GM12892 (cell line): ENCODE measurements at regions not wholly inside any gene's neighbourhood (a gene's known extent, or its start where the extent isn't known, plus 50 kb on each side); places are given as distances from the start of the nearest gene placed in this dataset.
"Not testable (repeated sequence)": the region's sequence is repeated elsewhere in the genome, so short reads cannot be mapped to it uniquely, and the experiment has no call there.

Experiments
- DNase-seq: peaks from one replicate; pipeline ENCODE4 v3.0.0; 2011; ENCODE audit not compliant: insufficient read length
- FAIRE-seq: peaks from 2 replicates; lab custom pipeline; 2011; peaks lifted over from hg19 to GRCh38; lab: Jason Lieb, UNC
- POLR2A ChIP-seq: IDR thresholded peaks from 2 replicates; pipeline ENCODE4 v1.6.1; 2011; ENCODE audit warnings: low read depth, low read length, control low read depth
- POLR2AphosphoS5 ChIP-seq: IDR thresholded peaks from 2 replicates; pipeline ENCODE4 v1.6.1; 2011; ENCODE audit warnings: low read depth, low read length, control low read depth
- TAF1 ChIP-seq: IDR thresholded peaks from 2 replicates; pipeline ENCODE4 v1.6.1; 2011; ENCODE audit warnings: low read depth, mild to moderate bottlenecking, control low read depth, low read length, borderline replicate concordance

DNA sequence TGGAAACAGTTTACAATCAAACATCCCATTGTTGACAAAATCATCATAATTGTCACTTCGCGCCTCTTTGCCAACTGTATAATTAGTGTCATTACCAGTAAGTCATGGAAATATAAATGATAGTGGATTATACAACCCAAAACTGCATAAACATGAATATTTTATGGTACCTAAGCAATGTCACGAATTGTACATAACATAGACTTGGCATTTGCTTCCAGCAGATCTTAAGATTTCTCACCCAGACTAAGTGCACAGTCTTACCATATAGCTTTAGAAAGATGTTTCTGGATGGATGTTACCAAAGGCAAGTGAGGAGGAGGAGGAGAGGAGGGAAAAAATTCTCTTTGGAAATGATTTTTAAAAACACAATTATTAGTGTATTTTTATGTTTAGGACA lies 113.4 kb upstream of the TAS2R1 start:
- no peak for FAIRE-seq
- no peak for TF ChIP-seq POLR2AphosphoS5
- no peak for TF ChIP-seq TAF1
- TF ChIP-seq POLR2A = no peak

GRCh38 chr5:9742848-9743247 lies 112.7 kb upstream of the TAS2R1 start:
- DNase-seq = no peak
- FAIRE-seq = no peak
- TF ChIP-seq TAF1 = no peak
- TF ChIP-seq POLR2AphosphoS5 = no peak
- no peak for TF ChIP-seq POLR2A

More for the DNA sequence above, 113.4 kb upstream of the TAS2R1 start:
- no peak for DNase-seq

GRCh38 chr5:9739135-9739534 lies 109.0 kb upstream of the TAS2R1 start:
- FAIRE-seq = no peak
- TF ChIP-seq POLR2A (no peak), TAF1 (no peak), POLR2AphosphoS5 (no peak)
- DNase-seq = no peak

DNA sequence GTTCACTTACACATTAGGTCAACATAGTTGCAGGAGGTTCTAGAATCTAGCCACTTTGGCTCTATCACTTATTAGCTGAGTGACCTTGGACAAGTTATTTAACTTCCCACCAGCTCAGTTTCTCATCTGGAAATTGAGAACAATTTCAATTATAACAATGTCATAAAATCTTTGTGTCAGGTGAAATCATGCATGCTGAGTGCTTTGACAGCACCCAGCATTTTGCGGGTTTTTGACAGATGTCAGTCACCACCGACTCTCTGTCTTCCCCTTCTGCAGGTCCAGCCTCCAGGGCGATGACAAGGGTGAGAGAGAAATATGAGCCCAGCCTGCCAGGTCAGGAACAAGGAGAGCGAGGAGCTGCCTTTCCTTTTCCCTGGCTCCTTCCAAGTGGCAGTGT lies 107.1 kb upstream of the TAS2R1 start:
- no peak for FAIRE-seq
- TF ChIP-seq TAF1 (no peak), POLR2A (no peak), POLR2AphosphoS5 (no peak)
- DNase-seq = no peak

DNA sequence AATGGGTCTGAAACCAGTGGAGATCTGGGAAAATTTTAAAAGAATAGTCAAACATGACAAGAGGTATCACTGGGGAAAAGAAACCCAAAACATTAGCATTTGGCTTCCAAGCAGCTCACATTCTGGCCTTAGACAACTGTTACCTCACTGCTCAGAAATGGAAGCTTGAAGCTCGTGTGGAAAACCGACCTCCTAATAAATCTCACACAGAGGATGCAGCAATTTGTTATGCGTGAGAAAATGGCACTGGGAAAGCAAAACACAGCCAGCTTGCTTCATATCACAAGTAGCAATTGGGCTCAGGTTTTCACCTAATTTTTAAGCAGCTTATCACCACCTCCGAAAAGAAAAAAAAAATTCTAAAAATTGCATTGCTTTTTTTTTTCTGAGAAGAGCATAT lies 103.3 kb upstream of the TAS2R1 start:
- FAIRE-seq = no peak
- no peak for DNase-seq
- TF ChIP-seq TAF1 (no peak), POLR2AphosphoS5 (no peak), POLR2A (no peak)

DNA sequence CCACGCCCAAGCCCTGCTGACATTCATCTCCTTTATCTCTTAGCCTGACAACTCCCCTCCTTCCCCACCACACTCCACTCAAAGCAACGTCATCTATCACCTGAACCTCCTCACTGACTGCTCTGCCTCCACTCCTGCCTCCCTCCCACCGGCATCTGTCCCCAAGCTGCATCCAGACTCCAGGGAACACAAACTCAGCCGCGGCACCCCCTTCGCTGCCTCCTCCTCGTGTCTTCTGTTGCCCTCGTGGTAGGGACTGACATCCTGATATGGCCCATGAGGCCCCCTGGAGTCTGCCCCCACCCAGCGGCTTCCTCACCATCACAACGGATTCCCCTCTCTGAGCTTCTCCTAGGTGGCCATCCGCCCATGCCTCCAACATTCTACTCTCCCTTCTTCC lies 101.0 kb upstream of the TAS2R1 start:
- FAIRE-seq (no peak), DNase-seq (no peak)
- TF ChIP-seq POLR2AphosphoS5 (no peak), TAF1 (no peak), POLR2A (no peak)

GRCh38 chr5:9728261-9728660 lies 98.1 kb upstream of the TAS2R1 start:
- FAIRE-seq = no peak
- no peak for TF ChIP-seq TAF1
- no peak for TF ChIP-seq POLR2A
- no peak for TF ChIP-seq POLR2AphosphoS5
- DNase-seq = no peak

DNA sequence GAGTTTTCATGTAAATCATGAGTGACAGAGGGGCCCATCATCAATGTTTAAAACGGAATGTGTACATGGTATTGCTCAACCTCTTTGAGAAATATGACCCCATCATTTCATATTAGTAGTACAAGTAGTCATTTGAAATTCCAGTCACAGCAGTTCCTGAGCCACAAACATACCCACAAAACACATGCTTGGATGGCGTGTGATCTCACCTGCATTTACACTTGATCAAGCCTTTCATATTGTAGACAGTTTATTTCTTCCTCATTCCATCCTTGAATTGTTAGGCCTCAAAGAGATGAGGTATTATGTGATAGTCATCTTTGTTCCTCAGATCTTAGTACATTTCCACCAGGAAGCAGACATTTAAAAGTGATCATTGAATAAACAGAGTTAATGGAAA lies 96.8 kb upstream of the TAS2R1 start:
- DNase-seq = no peak
- TF ChIP-seq TAF1 (no peak), POLR2AphosphoS5 (no peak), POLR2A (no peak)
- no peak for FAIRE-seq

GRCh38 chr5:9725265-9725664 lies 95.1 kb upstream of the TAS2R1 start:
- not testable (repeated sequence) for FAIRE-seq, DNase-seq

- FAIRE-seq = no peak
- TF ChIP-seq POLR2A (no peak), POLR2AphosphoS5 (no peak), TAF1 (no peak)
Observed at GRCh38 chr5:9724707-9725106, 94.6 kb upstream of the TAS2R1 start.

GRCh38 chr5:9722601-9723180 lies 92.5 kb upstream of the TAS2R1 start:
- DNase-seq (no peak), FAIRE-seq (no peak)
- TF ChIP-seq TAF1 = no peak

More at GRCh38 chr5:9724707-9725106, 94.6 kb upstream of the TAS2R1 start:
- no peak for DNase-seq

- DNase-seq = no peak
- FAIRE-seq = no peak
- TF ChIP-seq POLR2A (no peak), POLR2AphosphoS5 (no peak), TAF1 (no peak)
Observed at GRCh38 chr5:9721161-9721560, 91.0 kb upstream of the TAS2R1 start.

- no peak for TF ChIP-seq POLR2AphosphoS5
- no peak for TF ChIP-seq TAF1
- TF ChIP-seq POLR2A = no peak
- FAIRE-seq = no peak
- no peak for DNase-seq
Observed at GRCh38 chr5:9720361-9720760, 90.2 kb upstream of the TAS2R1 start.

DNA sequence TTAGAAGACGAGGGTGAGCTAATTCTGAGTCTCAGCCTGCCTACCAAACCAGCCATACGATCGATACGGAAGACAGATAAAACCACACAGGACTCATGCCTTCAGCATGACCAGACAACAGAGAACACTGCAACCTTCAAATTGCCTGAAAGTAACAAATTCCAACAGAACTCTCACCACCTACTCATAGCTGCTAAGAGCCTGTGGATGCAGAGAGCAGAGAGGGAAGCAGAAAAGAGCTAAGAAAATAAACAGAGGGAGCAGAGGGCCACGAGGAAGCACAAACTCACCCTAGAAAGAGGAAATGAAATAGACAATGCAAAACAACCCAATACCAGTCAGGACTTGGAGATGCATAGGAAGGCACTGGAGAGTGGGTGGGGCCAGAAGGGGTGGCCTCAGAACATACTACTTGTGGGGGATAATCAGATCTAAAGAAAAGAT lies 86.7 kb upstream of the TAS2R1 start:
- FAIRE-seq (peak; percentile 24), DNase-seq (peak; percentile 27)
- TF ChIP-seq POLR2AphosphoS5 = no peak
- TF ChIP-seq POLR2A = no peak
- TF ChIP-seq TAF1 = no peak
